Suppressor macrophage treated with lipopolysaccharide for 1 hour (primary cell): ENCODE measurements at regions not wholly inside any gene's neighbourhood (a gene's known extent, or its start where the extent isn't known, plus 50 kb on each side); places are given as distances from the start of the nearest gene placed in this dataset.
"Not testable (repeated sequence)": the region's sequence is repeated elsewhere in the genome, so short reads cannot be mapped to it uniquely, and the experiment has no call there.

Experiments
- DNase-seq, 3 donors: peaks; one replicate each; pipeline ENCODE4 v3.0.0-alpha.2; 2020 to 2022

- DNase-seq, result not testable (repeated sequence)
Measured at GRCh38 chr9:41075671-41076070, 52.8 kb downstream of the FOXD4L6 start.

GRCh38 chr9:41074356-41074942 lies 54.0 kb downstream of the FOXD4L6 start:
- DNase-seq, result peak; percentile 26 to 63 (median 37)

DNA sequence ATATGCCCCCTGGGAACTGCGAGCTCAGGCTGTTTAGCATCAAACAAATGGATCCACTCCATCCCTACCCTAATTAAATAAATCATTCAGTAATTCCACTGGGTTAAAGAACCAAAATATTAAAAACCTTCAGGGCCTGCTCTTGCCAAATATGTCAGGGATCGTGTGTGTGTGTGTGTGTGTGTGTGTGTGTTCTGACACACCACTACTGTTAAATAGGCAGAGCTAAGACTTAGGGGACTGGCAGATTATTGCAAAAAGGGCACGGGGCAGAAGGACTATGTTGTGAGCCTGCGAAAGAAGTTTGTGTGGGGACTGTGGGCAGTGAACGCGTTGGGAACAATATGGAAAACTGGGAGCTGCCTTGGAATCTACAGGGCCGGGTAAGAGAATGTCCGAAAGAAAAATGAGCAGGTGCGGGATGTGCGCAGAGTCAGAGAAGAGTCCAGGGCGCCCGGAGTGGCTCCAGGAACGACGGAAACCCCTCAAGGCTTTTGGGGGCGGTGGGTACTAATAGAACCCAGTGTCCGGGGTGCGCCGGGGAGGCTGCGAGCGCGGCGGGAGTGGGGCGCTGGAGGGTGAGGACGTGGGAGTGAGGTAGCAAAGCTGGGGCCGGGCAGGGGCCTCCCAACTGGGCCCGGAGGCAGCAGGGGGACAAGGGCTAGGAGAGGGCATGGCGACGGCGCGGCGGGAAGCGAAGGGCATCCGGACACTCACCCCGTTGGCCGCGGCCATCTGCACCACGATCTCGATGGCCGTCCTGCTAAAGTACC lies 54.8 kb downstream of the FOXD4L6 start:
- not testable (repeated sequence) for DNase-seq

DNA sequence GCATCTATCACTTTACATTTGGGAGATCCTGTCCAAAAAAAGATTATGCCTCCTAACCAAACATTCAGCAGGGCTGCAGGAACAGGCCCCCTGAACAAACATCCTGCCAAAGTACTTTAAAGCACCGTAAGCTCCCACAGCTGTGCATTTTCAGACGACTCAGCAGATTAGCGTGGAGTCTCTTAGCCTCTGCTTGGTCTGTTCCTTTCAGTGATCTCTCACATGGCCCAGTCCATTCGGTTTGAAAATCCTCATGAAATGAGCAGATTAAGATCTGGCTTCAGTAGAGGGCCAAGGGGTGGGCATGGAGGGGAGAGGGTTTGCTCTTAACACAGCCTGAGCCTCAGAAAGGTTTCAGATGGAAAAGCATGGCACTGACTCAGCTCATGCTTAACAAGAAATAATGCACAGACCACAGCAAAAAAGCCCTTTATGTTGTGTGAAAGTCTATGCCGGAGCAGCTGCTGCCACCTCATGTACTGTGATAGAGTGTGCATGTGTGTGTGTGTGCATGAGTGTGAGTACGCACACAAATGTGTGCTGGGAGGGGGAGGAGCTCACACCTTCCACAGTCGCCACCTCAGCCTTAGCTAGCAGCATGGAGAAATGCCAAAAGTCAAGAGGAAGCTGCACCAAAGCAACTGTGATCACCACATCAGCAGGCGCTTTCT lies 64.2 kb downstream of the FOXD4L6 start:
- DNase-seq, result peak in 1 of 3 donors; percentile 26

GRCh38 chr9:41063243-41063642 lies 65.2 kb downstream of the FOXD4L6 start:
- DNase-seq, result not testable (repeated sequence)

DNA sequence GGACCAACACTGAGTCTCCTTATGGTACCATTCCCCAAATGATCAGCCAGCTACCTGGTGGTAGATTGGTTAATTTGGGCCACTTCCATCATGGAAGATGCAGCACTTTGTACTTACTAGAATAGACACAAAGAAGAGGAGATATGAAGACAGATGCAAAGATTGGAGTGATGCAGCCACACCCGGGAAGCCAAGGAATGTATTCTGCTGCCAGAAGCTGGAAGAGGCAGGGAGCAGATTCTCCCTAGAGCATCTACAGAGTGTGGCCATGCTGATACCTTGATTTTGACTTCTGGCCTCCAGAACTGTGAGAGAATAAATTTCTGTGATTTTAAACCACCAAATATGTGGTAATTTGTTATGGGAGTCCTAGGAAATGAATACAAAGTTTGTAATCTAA lies 68.9 kb downstream of the FOXD4L6 start:
- not testable (repeated sequence) for DNase-seq

GRCh38 chr9:41053666-41054363 lies 74.7 kb downstream of the FOXD4L6 start:
- DNase-seq, result not testable (repeated sequence)

- DNase-seq, result not testable (repeated sequence)
Measured at GRCh38 chr9:41048672-41049071, 79.8 kb downstream of the FOXD4L6 start.

DNA sequence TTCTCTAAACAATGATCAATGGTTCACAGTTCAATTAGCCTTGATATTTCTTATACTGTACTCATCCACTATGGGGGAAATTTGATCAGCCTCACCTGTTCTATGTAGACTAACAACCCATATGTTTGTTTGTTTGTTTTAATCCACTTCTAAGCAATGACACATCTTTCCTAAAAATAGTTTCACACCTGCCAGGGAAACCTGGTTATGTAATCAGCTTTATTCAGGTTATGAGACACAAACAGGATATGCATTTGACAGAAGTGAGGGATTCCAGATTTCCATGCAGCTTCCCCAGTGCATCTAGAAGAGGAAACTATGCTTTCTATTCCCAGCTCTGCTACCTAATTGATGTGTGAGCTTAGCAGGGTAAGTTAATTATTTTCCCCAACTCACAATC lies 80.7 kb downstream of the FOXD4L6 start:
- DNase-seq, result not testable (repeated sequence)

- not testable (repeated sequence) for DNase-seq
Measured at GRCh38 chr9:41044930-41045329, 83.6 kb downstream of the FOXD4L6 start.

GRCh38 chr9:41043433-41043832 lies 85.0 kb downstream of the FOXD4L6 start:
- DNase-seq, result not testable (repeated sequence)

DNA sequence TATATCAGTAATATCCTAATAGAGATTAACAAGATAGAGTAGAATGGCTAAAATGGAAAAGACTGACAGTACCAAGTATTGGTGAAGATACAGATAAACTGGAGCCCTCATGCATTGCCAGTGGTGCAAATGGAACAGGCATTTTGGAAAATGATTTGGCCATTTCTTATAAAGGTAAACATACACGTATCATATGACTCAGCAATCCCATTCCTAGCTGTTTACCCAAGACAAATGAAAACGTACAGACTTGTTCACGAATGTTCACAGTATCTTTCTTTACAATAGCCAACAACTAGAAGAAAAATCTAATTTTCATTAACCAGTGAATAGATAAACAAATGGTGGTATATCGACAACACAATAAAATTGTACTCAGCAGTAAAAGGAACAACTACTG lies 86.4 kb downstream of the FOXD4L6 start:
- not testable (repeated sequence) for DNase-seq

DNA sequence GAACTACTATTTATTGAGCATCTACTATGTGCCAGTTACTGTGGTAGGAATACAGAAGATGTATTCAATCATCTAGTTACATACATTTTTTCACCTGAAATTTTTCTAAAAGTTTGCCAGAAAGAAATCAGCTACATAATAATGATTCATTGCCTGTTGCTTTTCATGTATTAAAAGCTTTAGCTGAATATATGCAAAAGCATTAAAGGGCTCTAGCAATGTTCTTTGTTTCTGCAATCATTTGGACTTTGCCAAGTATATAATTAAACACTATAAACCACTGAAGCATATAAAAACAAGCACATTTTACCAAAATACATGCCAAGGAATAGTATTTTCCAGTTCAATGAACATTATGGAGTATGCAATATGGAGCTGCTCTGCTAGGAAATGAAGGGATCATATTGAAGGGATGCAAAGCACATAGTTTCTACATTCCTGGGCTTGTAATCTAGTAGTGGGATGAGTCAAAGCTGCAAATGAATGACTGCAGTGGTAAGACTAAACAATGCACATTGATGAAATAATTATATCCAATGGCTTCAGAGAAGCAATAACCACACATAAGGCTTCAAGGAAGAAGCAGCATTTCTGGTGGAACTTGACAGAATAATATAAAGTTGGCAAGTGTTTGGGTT lies 87.7 kb downstream of the FOXD4L6 start:
- not testable (repeated sequence) for DNase-seq

DNA sequence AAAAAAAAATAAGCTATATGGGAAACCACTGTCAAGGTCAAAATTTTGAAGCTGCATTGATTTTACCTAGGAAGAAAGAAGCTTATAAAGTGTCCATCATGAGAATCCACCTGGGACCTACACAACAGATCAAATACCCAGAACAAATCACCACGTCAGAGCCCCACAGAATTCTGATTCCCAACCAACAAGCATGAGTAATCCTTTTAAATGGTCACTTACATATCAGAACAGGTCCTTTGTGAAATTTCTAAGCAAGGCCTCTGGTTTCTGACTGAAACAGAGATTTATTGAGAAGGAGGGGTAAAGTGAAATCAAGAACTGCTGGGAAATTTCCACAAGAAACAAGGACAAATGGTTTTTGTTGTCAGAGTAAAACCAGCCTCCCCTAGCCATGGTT lies 93.2 kb downstream of the FOXD4L6 start:
- not testable (repeated sequence) for DNase-seq

GRCh38 chr9:41034699-41035197 lies 93.7 kb downstream of the FOXD4L6 start:
- DNase-seq, result not testable (repeated sequence)

DNA sequence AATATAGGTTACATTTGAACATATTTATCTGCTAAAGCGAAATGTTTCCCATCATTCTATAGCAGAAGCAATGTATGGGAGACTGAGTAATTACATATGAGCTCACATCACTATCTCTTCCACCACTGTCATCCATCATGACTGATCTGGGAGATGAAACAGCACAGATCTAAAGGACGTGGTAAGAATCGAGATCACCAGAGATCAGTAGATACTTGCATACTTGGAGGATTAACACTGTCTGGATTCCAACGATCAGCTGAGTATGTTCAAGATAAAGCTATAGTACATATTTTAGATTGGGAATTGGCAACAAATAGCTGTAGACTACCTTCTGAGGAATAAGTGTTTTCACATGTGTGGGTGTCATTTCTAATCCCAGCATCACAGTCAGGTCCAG lies 94.6 kb downstream of the FOXD4L6 start:
- not testable (repeated sequence) for DNase-seq

DNA sequence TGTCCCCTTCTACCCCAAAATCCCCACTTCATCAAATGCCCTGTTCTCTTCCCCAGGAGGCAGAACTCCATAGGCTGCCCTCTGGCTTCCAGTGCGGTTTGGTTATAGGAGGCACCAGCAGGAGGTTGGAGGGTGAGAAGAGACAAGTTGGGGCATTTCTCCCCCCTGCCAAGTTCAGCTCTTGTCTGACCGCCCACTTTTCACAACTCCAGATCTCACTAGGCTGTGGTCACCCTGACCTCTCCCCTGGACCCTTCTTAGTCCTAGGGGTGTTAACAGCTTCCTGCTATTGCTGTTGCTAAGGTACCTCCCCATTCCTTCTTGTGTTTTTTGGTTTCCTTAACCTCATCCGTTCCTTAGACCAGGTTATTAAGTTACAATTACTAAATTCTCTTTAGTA lies 95.1 kb downstream of the FOXD4L6 start:
- not testable (repeated sequence) for DNase-seq

DNA sequence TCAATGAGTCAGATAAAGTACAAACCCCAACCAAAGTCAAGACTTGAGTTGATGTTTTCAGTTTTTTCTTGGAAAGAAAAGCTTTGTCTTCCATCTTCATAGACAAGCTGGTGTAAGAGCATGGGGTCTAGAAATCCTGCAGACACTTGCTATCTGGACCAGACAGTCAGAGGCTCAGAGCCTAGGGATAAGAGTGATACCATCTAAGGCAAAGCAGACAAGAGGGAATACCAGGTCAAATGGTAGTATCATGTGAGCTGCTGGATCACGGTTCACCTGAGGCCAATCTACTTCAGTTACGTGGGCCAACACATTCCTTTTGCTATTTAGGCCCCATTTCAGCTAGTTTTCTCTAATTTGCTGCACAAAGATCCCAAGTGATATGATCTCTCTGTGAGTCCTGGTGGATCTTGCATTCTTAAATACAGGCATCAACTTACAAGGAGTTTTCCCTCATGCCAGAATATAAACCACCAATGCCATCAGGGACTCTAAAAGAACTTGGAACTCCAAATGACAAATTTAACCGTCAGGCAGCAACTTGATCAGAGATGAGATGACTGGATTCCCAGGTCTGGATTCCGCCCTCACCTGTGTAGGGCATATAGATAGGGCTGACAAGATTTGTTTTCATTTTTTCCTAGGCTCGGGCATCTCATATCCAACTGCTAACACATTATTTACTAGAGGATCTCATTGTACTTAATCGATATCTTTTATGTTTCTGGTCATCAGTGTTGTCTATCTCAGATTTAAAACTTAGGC lies 101.4 kb downstream of the FOXD4L6 start:
- not testable (repeated sequence) for DNase-seq

GRCh38 chr9:41022365-41022764 lies 106.1 kb downstream of the FOXD4L6 start:
- DNase-seq, result not testable (repeated sequence)

GRCh38 chr9:41019858-41020562 lies 108.5 kb downstream of the FOXD4L6 start:
- not testable (repeated sequence) for DNase-seq

DNA sequence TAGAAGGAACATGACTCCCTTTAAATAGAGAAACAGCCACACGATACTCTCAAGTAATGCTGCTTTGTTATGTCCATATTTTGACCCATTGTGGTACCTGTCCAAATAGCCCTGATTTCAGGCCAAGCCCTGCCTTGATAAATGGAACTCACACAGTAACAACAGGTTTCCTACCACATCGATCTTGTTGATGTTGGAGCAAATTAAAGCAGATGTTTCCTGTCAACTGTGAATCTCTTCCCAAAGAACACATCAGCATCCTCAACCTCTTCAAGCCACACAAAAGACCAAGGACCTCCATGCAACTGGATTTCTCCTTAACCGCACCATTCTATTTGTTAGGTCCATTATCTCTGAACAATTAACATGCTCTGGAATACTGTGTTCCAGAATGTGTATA lies 109.5 kb downstream of the FOXD4L6 start:
- not testable (repeated sequence) for DNase-seq
